Head of caudate nucleus (tissue), 42 donors: ENCODE measurements at regions not wholly inside any gene's neighbourhood (a gene's known extent, or its start where the extent isn't known, plus 50 kb on each side); places are given as distances from the start of the nearest gene placed in this dataset.
"Not testable (repeated sequence)": the region's sequence is repeated elsewhere in the genome, so short reads cannot be mapped to it uniquely, and the experiment has no call there.

Experiments used
- DNase-seq, 42 donors: peaks; one replicate each; pipeline versions ENCODE4 v3.0.0 to v3.0.0-alpha.2; 2020 to 2021; ENCODE audit warnings: mixed read lengths in 7 of 42
- intact Hi-C: fragments of 100-400 bp; cut with DNase I; formaldehyde crosslinking; loops from one replicate; pipeline ENCODE4 v1.15.0; 2022

DNA sequence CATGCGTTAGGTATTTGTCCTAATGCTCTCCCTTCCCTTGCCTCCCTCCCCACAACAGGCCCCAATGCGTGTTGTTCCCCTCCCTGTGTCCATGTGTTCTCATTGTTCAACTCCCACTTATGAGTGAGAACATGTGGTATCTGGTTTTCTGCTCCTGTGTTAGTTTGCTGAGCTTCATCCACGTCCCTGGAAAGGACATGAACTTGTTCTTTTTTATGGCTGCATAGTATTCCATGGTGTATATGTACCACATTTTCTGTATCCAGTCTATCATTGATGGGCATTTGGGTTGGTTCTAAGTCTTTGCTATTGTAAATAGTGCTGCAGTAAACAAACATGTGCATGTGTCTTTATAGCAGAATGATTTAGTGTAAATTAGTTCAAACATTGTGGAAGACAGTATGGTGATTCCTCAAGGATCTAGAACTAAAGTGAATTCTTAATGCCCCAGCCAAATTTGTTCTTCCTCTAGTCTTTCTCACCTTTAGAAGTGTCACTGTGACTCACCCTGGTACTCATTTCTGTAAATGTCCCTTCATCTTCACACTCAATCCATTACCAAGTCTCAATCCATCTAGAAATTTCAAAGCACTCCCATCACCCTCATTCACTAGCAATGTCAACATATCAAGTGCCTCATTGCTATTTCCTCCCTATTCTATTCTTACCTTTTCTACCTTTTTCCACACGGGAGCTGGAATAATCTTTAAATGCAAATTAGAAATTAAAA lies 123.9 kb downstream of the MREG start:
- DNase-seq, intact Hi-C loops: not testable (repeated sequence)

DNA sequence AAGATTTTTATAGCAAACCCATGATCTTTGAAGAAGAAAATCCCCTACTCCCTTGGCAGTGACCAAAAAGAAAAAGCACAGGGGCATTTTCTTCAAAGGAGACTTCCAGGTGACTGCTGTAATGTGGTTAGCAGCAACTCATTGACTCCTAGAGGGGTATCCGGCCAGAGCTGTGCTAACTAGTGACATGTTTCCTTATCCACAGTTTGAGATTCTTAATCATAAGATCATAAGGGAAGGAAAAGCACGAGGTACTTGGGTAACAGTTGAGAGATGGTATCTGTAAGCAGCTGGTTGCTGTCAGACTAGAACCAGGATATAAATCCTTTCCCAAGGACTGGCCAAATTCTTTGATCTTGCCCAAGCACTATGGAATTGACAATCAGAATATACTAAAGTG lies 124.7 kb downstream of the MREG start:
- no peak for DNase-seq
- intact Hi-C loops, result no loop called here

DNA sequence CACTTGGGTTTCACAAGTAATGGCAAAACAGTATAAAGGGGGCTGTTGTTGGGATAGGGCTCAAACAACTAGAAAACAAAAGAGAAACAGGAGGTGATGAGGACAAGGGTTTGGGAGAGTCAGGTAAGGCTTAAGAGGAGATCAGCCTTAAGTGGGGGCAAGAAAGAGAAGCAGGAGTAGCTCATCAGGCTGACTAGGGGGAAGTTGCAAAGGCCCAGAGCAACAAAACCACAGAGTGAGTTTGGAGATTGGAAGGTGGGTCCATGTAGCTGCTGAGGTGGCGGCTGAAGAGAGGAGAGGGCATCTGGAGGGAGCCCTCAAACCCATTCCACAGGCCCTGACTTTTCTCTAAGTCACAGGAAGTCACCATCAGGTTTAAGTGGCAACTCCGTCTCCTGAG lies 126.0 kb downstream of the MREG start:
- no peak for DNase-seq
- intact Hi-C loops, result no loop called here

DNA sequence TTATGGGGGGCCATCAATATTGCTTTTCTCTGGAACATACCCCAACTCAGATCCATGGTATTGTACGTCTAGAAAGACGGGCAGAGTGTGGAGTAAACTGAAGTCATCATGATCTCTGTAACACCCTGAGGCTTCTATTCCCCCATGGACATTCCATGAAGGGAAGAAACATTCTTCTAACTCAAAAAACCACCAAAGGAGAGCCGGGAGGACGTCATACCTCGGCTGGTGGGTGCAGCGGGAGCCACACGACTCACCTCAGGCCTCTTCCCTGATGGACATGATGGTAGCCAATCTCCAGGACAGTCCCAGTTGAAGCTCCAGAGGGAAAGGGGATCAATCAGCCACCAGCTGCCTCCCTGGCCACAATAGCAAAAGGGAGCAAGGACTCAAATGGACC lies 127.3 kb downstream of the MREG start:
- DNase-seq, result no peak
- intact Hi-C loops, result no loop called here

DNA sequence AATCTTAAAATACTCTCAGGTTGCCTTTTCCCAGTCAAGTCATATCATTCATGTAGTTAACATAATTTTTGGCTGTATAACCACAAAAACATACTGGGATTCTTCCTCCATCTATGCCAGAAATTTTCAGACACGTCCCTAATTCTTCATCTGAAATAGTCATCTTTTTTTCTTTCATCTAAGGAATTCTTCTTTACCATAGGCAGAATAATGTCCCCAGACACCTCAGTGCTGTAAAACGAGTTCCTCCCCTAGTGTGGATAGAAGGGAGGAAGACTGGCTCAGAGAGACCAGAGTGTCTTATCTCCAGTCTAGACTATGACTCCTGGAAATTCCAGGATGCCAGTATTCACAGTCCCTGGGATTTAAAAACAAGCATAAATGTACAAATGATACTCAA lies 127.8 kb downstream of the MREG start:
- intact Hi-C loops, result no loop called here
- no peak for DNase-seq

DNA sequence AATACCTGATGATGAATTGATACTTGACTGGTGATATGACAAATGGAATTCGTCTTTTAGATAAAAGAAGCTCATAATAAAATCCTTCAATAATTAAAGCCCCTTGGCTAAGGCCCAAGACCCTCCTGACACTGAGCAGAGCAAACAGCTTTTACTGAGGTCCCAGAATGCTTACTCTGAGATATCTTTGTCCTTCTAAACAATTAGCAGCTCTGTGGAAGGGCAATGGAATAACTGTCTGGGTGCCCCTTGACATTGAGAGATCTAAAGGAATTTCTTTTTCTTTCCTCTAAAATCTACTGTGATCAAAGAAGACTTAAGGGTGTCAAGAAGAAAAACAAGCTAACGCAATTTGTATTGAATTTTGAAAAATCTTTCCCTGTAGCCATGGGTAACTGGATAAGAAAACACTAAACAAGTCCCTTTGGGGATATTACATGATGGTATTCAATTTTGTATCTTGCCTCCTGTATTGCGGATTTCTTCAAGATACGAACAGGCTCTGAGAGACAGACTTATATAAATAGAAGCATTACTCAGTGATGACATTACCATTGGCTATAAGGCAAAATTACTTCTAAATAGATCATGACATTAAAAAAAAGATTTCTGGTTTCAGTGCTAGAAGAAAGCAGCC lies 128.8 kb downstream of the MREG start:
- intact Hi-C loops, result no loop called here

DNA sequence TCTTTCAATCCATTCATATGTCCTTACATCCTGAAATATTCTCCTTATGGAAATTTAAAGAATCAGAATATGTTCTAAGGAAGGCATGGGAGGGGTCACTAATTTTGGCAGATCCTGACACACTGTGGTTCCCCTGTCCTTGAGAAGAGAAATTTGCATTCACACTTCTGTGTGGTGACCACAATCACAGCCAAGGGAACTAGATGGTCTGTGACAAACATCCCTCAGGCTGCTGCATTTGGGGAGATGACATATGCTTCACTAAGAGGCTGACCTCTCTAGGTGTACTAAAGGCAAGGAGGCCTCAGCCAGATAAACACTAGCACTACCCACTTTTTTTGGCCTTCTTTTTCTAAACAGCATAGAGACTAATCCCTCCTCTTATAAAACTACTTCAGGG lies 129.6 kb downstream of the MREG start:
- no peak for DNase-seq
- intact Hi-C loops, result no loop called here

More for the DNA sequence above, 128.8 kb downstream of the MREG start:
- DNase-seq, result no peak

DNA sequence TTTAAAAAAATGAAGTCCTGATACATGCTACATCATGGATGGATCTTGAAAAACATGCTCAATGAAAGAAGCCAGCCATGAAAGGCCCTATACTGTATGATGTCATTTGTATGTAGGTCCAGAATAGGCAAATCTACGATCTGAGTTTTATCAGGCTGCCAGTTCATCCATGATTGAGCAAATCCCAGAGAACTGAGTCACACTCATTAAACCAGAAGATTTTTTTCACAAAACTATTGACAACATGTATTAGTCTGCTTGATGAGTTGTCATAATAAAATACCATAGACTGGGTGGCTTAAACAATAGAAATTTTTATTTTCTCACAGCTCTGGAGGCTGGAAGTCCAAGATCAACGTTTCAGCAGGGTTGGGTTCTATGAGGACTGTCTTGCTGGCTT lies 130.7 kb downstream of the MREG start:
- no peak for DNase-seq
- intact Hi-C loops, result no loop called here

DNA sequence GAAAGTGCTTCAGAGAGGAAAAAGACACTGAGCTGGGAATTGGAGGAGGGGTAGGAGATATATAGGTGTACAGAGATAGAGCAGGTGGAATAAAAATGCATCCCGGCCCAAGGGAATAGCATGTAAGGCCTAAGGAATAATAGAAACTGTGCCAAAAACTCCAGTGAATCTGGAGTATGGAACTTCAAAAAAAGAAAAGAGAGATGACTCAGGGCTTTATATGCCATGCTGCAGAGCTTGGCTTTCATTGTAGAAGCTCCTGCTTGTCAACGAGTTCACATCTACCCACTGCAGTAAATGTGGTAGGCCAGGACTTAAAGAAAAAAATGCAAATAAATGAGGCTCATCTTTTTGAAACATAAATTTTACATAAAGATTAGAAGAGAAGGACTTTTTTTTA lies 131.8 kb downstream of the MREG start:
- no peak for DNase-seq
- intact Hi-C loops, result no loop called here

DNA sequence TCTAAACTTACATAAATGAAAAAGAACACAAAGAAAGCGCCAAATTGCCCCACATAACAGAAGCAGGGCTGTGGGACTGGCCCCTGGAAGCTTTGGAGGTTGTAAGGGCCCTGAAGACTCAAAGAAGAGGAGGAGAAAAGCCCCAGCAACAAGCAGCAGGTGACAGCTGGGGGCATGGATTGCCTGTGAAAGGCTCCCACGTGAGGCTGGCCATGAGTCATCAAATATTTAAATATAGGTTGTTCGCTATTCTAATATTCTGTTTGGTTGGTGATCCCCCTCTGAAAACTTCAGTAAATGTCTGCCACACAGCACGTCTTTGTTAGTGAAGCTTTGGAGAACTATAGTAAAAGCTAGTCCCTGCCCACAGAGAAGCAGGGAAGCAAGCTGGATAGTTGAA lies 132.4 kb downstream of the MREG start:
- peak in 2 of 42 donors; percentile 27 to 42 for DNase-seq
- intact Hi-C loops, result no loop called here

DNA sequence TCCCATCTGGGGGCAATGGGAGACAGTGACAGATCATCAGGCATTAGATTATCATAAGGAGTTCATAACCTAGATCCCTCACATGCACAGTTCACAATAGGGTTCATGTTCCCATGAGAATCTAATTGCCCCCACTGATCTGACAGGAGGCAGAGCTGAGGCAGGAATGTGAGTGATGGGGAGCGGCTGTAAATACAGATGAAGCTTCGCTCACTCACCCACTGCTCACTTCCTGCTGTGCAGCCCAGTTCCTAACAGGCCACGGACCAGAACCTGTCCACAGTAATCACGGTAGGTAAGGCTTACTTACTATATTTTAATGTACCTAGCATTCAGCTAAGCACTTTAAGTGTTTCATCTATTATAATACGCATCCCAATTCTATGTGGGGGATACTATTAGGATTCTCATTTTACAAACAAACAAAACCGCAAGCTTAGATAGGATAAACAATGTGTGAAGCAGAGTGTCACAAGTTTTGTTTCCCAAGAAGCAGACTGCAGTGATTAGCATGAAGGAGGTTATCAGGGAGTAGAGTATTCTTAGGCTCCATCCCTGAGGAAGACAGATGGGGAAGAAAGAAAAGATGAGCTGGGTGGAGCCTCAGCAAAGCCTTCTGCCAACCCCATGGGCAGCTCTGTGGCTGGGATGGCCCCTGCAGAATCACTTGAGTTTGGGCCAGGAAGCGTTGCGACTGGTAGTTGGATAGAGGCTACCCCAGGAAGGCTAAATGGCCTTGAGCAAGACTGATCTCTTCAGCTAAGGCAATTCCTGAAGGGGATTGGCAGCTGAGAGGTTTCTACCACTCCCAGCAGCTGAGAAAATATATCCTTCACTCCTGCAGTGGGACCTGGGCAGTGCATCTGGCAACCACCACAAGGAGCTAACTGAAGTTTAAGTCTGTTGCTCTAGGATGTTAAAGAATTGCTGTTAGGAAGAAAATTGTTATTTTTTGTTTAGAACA lies 133.1 kb downstream of the MREG start:
- intact Hi-C loops, result no loop called here
- no peak for DNase-seq

DNA sequence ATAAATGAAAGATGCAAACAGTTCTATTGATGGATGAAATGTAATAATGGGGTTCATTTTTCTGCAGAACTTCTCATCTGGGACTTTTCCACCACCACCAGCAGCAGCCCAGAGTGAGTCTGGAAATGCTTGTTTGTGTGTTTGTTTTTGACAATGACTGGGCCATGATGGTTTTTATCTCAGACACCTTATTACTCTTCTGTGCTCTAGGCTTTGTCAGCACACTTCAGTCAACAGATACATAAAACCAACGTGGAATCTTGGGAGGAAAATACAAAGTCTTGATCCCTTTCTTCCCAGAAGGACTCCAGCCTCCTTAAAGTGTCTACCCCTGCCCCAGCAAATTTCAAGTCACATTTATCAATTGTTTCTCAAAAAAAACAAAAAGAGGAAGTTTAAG lies 134.0 kb downstream of the MREG start:
- no peak for DNase-seq
- intact Hi-C loops, result no loop called here

DNA sequence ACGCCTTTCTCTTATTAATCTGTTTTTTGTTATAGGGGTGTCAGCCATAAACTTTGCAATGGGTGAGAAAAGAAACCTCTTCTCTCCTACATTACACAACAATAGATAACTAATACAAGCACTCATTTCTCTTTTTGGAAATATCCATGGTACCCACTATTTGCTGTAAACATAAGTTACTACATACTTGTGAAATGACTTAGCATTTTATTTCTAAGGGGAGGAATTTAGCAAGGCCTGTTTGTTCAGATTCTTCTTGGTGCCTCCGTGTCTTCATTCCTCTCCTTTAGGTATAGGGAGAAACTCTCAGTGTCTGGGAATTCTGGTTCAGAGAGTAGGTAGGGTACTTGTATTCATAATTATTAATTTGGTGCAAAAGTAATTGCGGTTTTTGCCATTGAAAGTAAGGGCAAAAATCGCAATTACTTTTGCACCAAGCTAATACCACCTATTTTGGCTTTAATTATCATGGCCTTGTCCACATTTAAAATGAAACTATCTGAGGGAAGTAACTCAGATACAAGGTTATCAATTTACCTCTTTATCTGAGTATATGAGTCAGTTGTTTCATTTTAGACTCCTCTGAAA lies 134.8 kb downstream of the MREG start:
- DNase-seq, result no peak
- intact Hi-C loops, result no loop called here

DNA sequence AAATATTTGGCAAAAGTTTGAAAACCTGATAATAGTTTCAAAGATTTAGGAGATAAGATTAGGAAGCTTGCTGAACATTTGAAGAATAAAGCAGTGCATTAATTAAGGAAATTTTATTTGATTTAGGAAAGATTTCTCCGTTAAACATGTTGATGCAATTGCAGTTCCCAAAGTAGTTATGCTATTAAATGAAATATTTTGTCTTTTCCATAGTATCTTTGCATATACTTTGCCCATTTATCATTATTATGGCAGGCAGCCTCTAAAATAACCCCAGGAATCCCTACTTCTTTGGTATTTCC lies 136.5 kb downstream of the MREG start:
- intact Hi-C loops, result no loop called here
- DNase-seq, result no peak

DNA sequence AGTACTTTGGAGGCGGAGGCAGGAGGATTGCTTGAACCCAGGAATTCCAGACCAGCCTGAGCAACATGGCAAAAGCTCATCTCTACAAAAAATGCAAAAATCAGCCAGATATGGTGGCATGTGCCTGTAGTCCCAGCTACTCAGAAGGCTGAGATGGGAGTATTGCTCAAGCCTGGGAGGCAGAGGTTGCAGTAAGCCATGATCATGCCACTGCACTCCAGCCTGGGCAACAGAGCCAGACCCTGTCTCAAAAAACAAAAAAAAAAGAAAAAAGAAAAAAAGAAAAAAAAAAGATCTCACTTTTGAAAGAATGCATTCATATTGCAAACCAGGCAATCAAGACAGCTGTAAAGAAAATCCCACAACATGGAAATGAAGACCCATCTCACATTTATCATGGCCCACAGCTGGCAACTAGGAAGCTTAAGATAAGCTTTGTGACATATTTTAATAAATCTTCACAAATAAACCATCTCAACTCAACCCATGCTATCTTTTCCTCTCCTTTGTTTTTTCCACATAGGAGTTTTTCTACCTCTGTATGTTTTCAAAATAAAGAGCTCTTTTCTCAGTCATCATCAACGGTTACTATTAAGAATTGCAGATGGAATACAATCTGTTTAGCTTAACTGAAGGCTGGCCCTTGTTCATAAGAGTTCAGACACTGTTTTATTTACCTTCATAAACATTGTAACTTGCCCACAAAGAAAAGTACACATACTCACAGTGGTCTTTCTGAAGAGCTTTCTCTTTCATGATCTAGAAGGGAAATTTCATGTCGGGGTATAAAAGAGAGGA lies 137.0 kb downstream of the MREG start:
- no peak for DNase-seq
- intact Hi-C loops, result no loop called here

DNA sequence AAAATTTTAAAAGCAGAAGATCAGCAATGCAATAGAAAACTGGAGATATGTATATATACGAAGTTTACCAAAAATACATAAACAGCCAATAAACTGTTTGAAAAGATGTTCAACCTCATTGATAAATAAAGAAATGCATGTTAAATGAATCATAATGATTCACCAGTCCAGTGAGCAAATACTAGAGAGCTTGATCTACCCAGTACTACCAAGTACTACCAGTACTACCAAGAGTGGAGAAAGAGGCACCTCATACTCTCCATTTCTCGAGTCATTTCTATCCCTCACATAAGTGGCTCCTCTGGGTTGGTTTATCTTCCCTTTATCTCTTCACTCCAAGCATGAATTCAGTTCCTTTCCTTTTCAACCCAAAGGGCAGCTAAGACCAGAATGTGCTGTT lies 138.9 kb downstream of the MREG start:
- intact Hi-C loops, result no loop called here
- no peak for DNase-seq

DNA sequence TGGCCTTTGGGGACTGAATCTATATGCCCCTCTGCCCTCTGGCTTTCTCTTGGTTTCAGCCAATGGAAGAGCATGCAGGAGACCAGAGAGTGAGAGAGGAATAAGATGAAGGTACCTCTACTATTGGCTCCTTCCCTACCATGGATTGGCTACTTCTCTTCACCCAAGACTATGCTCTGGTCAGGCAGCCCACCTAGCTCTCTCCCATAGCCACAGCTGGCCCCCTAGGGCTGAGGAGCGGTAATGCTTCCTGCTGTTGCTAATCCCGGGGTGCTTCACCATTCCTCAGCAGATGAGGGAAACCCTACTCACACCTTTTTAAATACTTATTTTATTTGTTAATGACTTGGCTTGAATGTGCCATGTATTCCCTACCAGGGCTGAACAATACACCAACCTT lies 142.4 kb downstream of the MREG start:
- intact Hi-C loops, result no loop called here
- DNase-seq, result no peak

DNA sequence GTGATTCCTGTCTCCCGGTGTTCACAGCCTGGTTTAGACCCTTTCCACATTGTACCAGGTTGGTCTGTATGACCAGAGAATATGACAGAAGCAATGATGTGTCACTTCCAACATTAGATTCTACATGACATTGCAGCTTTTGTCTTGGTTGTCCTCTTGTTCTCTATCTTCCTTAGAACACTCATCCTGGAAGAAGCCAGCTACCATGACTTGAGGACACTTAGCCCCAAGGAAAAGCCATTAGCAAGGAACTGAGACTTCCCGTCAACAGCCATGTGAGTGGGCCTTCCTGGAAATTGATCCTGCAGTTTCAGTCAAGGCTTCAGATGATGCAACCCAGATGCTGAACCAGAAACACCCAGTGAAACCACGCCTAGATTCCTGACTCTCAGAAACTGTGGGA lies 143.3 kb downstream of the MREG start:
- intact Hi-C loops, result no loop called here
- DNase-seq, result no peak

DNA sequence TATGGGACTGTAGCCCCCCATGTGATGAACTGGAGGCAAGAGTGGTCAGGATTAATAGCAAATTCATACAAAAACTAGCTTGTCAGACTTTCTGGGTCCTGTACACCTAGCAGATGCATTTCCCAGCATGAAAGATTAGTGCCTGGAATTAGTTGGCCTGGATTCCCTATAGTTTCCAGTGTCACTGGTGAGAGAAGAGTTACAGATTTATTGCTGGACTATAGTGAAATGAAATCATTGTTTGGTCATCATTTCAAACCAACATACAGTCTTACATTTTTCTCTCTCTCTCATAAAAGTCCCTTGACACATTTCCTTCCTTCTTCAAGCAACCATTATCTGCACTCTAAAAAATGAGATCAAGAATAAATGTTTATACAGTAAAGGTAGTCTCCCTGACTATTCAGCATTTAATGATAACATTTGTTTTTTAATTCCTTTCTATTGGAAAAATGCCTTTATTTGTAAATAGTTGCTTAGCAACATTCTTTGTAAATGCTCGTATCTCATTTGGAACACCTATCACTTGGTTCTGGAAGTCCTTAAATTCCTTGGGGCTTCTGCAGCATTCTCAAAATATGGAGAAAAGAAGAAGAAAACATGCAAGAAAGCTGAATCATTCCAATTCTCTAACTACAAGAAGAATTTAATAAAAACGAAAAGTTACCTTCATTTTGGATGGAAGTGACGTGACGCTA lies 144.4 kb downstream of the MREG start:
- intact Hi-C loops, result no loop called here
- DNase-seq, result no peak
